Motor neuron (in vitro differentiated cells): ENCODE measurements at regions not wholly inside any gene's neighbourhood (a gene's known extent, or its start where the extent isn't known, plus 50 kb on each side); places are given as distances from the start of the nearest gene placed in this dataset.

Source experiments
- ATAC-seq, 8 experiments: fragments of 200-7000 bp; cut with Tn5 transposase; replicated peaks in 6 of 8; 2 replicates each; pipeline ENCODE4 v1.8.0; 2021; ENCODE audit warnings: mild to moderate bottlenecking in 8 of 8, moderate library complexity in 8 of 8
- H3K27ac ChIP-seq, 2 donors: fragments of 250-450 bp; sonication (Bioruptor Pico); 2 replicates each; pipeline ENCODE4 v1.9.0; 2021; ENCODE audit warnings: antibody characterized with exemption in 2 of 2, mild to moderate bottlenecking in 2 of 2, moderate library complexity in 1 of 2
- H3K4me1 ChIP-seq, 2 donors: fragments of 250-450 bp; sonication (Bioruptor Pico); replicated peaks in 1 of 2; 2 replicates each; pipeline ENCODE4 v1.6.1; 2021; ENCODE audit warnings: antibody characterized with exemption in 2 of 2, mild to moderate bottlenecking in 2 of 2, moderate library complexity in 1 of 2
- H3K4me3 ChIP-seq, 5 donors: fragments of 250-450 bp; sonication (Bioruptor Pico); 2 replicates each; pipeline ENCODE4 v1.9.0; 2021; ENCODE audit warnings: antibody characterized with exemption in 5 of 5, mild to moderate bottlenecking in 5 of 5, moderate library complexity in 4 of 5
- WGBS, 10 experiments: fragments of 450-650 bp; shearing (Covaris generic); methylation state at CpG; one replicate each; pipeline ENCODE4 v1.0.0; 2022; 5-methylcytosine and 5-hydroxymethylcytosine counted together
- in situ Hi-C, 9 experiments: fragments of 400-800 bp; cut with MboI; loops; one replicate each; pipeline ENCODE4 v1.15.0; 2021; ENCODE audit warnings: low sequenced_read_pairs in 9 of 9, low pct_unique_long_range_greater_than_20kb in 2 of 9; ENCODE audit not compliant: unreplicated experiment in 9 of 9

- no peaks in the 10 kb centered on the region for H3K4me1 ChIP-seq
- 68 to 100% (median 81%) methylated on average over 1 to 7 of the region's 7 CpGs; no CpG with 5 or more reads in 3 of the 10 experiments for WGBS, 10 experiments
- in situ Hi-C loops = no loop called here
- ATAC-seq = no peak
- no peak overlapping the region for H3K4me3 ChIP-seq
- H3K27ac ChIP-seq = no peak overlapping the region
Observed at GRCh38 chr1:55367273-55367672, 152.1 kb upstream of the USP24 start.

GRCh38 chr1:55364216-55364615 is 149.1 kb upstream of the USP24 start:
- Histone ChIP-seq H3K27ac (no peak overlapping the region), H3K4me1 (no peaks in the 10 kb centered on the region), H3K4me3 (no peak overlapping the region)
- ATAC-seq = no peak
- in situ Hi-C loops = no loop called here
- WGBS, 10 experiments = 60 to 100% (median 89%) methylated on average over 1 to 3 of the region's 3 CpGs; no CpG with 5 or more reads in 2 of the 10 experiments

DNA sequence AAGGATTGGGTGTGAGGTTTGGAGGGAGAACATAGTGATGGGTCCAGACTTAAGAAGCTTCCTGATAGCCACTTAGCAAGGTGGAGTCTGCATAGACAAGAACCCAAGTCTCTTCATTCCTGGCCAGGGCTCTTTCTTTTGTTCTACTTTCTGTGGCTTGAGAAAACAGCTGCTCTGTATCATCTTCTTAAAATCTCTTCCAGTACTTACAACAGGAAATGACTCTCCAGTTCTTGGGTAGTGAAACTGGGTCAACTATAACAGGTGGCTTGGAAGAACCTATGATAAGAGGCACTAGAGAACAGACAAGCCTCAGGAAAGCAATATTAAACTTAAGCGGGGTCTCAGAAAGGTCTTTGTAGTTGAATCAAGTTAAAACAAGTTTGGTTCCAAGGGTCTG is 148.1 kb upstream of the USP24 start:
- WGBS, 10 experiments = 83 to 100% (median 88%) methylated on average over 1 of the region's 1 CpG; no CpG with 5 or more reads in 4 of the 10 experiments
- H3K4me3 ChIP-seq = no peak overlapping the region
- no peak overlapping the region for H3K27ac ChIP-seq
- H3K4me1 ChIP-seq = no peaks in the 10 kb centered on the region
- in situ Hi-C loops = no loop called here
- ATAC-seq = no peak

GRCh38 chr1:55362558-55362957 is 147.4 kb upstream of the USP24 start:
- ATAC-seq = peak in 2 of 8 experiments; percentile 89 to 91
- H3K4me1 ChIP-seq = no peaks in the 10 kb centered on the region
- H3K4me3 ChIP-seq = no peak overlapping the region
- WGBS, 10 experiments = 0 to 97% (median 80%) methylated on average over 1 to 3 of the region's 3 CpGs; no CpG with 5 or more reads in 3 of the 10 experiments
- in situ Hi-C loops = no loop called here
- H3K27ac ChIP-seq = no peak overlapping the region

DNA sequence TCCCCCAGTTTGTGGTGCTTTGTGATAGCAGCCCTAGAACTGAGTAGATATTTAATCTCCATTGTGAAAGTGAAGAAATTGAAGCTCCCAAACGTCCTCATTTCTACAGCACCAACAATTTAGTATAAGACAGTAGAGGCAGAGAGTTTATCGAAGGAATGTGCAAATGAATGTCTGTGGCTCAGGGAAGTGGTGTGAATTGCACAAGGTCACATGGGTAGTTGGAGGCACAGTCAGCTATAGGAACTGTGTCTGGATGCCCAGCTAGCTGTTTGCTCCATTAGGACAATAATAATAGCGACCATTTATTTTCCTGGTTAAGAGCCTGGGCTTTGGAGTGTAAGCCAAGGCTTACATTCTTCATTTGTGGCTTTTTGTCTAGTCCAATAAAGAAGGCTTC is 144.4 kb upstream of the USP24 start:
- in situ Hi-C loops = no loop called here
- 17 to 83% (median 67%) methylated on average over 1 to 3 of the region's 3 CpGs; no CpG with 5 or more reads in 2 of the 10 experiments for WGBS, 10 experiments
- Histone ChIP-seq H3K27ac (no peak overlapping the region), H3K4me1 (no peaks in the 10 kb centered on the region), H3K4me3 (no peak overlapping the region)
- no peak for ATAC-seq

DNA sequence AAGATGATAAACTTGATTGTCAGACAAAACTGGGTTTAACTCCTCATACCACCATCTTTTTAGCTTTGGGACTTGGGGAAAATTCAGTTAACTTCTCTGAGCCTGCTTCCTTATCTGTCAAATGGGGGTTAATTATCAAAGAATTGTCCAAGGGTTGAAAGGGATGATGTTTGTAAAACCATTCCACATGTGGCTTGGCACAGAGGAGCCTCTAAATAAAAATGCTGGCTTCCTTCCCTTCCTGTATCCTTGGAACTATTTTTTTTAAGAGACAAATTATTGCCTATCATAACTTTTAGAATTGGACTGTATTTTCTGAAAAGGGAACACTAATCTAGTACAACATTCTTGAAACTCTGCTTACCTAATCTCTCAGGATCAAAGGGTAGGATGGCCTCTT is 143.4 kb upstream of the USP24 start:
- no peak for ATAC-seq
- no peak overlapping the region for H3K27ac ChIP-seq
- in situ Hi-C loops = no loop called here
- H3K4me1 ChIP-seq = no peaks in the 10 kb centered on the region
- H3K4me3 ChIP-seq = no peak overlapping the region

DNA sequence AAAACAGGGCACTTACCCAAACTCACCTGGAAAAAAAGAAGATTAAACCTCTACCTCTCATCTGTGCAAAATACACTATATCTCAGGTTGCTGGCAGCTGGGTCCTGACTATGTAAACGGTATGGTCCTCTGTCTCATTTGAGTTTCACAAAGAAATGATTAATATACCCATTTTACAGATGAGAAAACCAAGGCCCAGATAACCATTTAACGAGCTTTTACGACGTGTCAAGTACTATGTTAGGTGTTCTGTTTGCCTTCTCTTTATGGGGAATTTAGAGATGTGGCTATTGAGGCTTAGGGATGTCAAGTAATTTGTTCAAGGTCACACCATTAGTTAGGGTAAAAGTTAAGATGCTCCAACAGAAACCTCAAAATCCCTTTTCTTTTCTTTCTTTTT is 140.4 kb upstream of the USP24 start:
- Histone ChIP-seq H3K4me3 (no peak overlapping the region), H3K4me1 (no peaks in the 10 kb centered on the region), H3K27ac (no peak overlapping the region)
- ATAC-seq = no peak
- 50 to 98% (median 85%) methylated on average over 1 to 4 of the region's 4 CpGs; no CpG with 5 or more reads in 1 of the 10 experiments for WGBS, 10 experiments
- in situ Hi-C loops = no loop called here

DNA sequence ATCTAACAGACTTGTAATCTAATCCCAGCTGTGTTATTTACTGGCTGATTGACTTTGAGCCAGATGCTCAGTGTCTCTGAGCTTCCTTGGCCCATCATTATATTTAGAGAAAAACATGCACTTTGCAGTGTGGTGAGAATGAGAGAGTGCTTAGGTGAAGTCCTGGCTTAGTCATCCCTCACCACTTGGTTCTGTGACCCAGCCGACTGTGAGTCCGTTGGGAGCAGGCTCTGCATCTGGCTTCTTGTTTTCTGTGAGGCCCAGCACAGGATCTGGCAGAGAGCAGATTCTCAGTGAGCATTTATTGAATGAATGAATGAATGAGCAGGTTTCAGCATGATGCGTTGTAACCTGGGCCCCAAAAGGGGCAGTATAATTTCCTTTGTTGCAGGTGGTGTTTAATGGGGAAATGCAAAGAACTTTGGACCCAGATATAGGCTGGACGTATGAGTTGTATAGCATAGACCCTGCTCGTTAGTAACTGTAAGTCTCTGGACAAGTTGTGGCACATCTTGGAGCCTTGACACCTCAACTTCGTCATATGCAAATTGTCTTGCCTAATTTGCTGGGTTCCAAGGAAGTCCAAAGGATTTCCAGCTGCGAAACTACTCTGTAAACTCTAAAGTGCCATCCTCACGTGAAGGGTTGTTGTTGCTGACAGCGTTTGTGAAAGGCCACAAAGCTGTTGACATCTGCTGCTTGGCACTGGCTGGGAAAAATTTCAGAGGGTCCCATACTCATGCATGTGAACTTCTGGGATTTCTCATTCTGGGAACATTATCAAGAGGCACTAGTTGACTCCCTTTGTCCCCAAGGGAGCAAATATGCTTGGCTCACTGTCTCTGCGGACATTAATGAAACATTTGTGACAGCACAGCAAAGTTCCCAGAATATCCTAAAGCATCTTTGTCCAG is 138.8 kb upstream of the USP24 start:
- Histone ChIP-seq H3K4me3 (no peak overlapping the region), H3K4me1 (no peaks in the 10 kb centered on the region), H3K27ac (no peak overlapping the region)
- in situ Hi-C loops = no loop called here
- 0 to 86% (median 72%) methylated on average over 1 to 10 of the region's 10 CpGs; no CpG with 5 or more reads in 2 of the 10 experiments for WGBS, 10 experiments
- ATAC-seq = peak in 1 of 8 experiments; percentile 40

DNA sequence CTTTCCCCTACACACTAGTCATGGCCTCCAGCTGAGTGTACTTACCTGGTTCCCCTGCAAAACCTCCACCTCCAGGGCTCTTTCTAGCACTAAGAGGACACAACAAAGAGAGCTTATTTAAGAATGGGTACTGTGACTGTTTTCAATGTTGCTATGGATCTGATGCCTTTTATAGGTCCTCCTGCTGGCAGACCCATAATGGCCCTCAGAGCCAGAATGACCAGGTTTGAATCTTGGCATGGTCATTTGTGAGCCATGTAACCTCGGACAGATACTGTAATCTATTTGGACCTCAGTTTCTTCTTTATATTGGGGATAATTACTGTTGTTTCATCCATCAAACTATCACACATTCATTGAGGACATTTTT is 137.6 kb upstream of the USP24 start:
- Histone ChIP-seq H3K4me1 (no peaks in the 10 kb centered on the region), H3K27ac (no peak overlapping the region), H3K4me3 (no peak overlapping the region)
- in situ Hi-C loops = no loop called here
- WGBS, 10 experiments = 0 to 100% (median 67%) methylated on average over 1 of the region's 1 CpG; no CpG with 5 or more reads in 2 of the 10 experiments
- ATAC-seq = no peak

- Histone ChIP-seq H3K4me3 (no peak overlapping the region), H3K4me1 (no peaks in the 10 kb centered on the region), H3K27ac (no peak overlapping the region)
- ATAC-seq = no peak
- in situ Hi-C loops = no loop called here
- WGBS, 10 experiments = 20 to 83% (median 60%) methylated on average over 1 to 7 of the region's 7 CpGs; no CpG with 5 or more reads in 3 of the 10 experiments
Observed at GRCh38 chr1:55352080-55352810, 137.1 kb upstream of the USP24 start.

DNA sequence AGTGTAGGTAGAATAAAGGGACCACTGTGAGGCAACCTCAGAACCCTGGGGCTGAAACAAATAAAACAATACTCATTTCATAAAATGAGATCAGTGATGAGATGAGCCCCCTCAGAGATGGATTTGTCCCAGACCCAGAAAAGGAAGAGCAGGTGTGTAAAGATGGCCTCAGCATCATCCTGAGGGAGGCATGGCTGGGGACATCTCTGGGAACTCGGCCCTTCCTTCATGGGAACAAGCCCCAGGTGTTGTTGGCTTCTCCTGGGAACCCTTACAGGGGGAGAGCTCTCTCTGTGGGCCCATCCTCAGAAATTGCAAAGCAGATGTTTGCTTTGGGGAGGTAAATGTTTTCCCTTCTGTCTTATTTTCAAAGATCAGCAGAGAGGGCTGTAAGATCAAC is 133.2 kb upstream of the USP24 start:
- 0% methylated on average over 1 of the region's 1 CpG; no CpG with 5 or more reads in 6 of the 10 experiments for WGBS, 10 experiments
- in situ Hi-C loops = no loop called here
- no peak for ATAC-seq
- Histone ChIP-seq H3K4me1 (no peaks in the 10 kb centered on the region), H3K27ac (no peak overlapping the region), H3K4me3 (no peak overlapping the region)

- no peak overlapping the region for H3K4me3 ChIP-seq
- in situ Hi-C loops = no loop called here
- no peaks in the 10 kb centered on the region for H3K4me1 ChIP-seq
- no peak for ATAC-seq
- WGBS, 10 experiments = 46 to 86% (median 73%) methylated on average over 1 to 2 of the region's 2 CpGs; no CpG with 5 or more reads in 3 of the 10 experiments
- no peak overlapping the region for H3K27ac ChIP-seq
Observed at GRCh38 chr1:55347866-55348265, 132.7 kb upstream of the USP24 start.

GRCh38 chr1:55347041-55347440 is 131.9 kb upstream of the USP24 start:
- Histone ChIP-seq H3K27ac (no peak overlapping the region), H3K4me1 (no peaks in the 10 kb centered on the region), H3K4me3 (no peak overlapping the region)
- in situ Hi-C loops = no loop called here
- no peak for ATAC-seq
- 21 to 90% (median 70%) methylated on average over 2 of the region's 2 CpGs; no CpG with 5 or more reads in 2 of the 10 experiments for WGBS, 10 experiments
